ENCODE measurements at regions not wholly inside any gene's neighbourhood (a gene's known extent, or its start where the extent isn't known, plus 50 kb on each side); places are given as distances from the start of the nearest gene placed in this dataset.
"Not testable (repeated sequence)": the region's sequence is repeated elsewhere in the genome, so short reads cannot be mapped to it uniquely, and the experiment has no call there.

DNA sequence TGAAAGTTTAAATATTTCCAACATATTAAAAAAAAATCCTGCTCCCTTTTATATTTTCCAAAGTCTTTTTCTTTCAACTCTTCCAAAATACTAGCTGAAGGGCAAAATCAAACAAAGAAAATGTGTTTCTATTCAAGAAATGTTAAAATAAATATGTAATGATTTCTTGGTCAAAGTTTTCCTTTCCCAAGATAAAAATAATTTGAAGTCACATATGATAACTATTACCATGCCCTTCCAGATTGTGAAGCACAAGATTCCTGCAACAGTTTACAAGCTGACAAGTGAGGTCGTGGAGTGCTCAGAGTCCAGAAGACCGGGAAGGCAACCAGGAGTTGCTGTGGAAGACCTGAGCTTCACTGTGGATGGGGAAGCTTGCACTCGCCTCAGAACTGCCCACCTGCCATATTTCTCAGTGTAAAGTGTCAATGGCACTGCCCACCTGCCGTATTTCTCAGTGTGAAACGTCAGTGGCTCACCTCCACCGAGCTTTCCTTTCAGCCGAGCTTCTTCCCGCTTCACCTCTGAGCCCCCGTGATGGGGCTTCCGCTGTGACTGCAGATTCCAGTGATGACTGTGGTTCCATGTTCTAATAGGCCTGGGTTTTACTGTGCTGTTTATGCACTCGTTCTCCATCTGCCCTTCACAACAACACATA lies 160.5 kb downstream of the THBS2 start:
- Mint-ChIP-seq H3K4me3 (no peak overlapping the region), H3K4me1 (no peaks in the 10 kb centered on the region), H3K27ac (no peak overlapping the region), H3K9me3 (peaks cover 20% of the 10 kb centered on the region), H3K27me3 (no peaks in the 10 kb centered on the region), H3K36me3 (ENCODE audit: low read depth) (no peaks in the 10 kb centered on the region)
- POLR2A ChIA-PET, result no interaction called here
- DNase-seq, result no peak
- CTCF ChIA-PET, result no interaction called here

DNA sequence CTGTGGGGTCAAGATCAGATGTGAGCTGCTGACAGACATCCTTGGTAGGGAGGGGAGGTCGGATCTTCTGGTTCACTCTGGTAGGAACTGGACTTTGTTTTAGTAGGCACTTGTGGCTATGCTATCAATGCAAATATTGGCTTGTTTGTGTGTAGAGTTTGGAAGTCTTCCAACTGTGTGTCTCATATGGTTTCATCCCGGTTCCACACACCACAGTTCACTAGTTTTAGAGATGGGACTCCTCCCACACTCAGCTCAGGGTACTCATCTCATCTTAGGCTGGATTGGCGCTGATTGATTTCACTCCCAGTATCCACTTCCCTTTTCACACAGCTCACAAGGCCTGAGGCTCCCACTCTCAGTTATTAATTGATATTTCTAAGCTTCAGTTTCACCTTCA lies 161.3 kb downstream of the THBS2 start:
- H3K27me3 Mint-ChIP-seq, result no peaks in the 10 kb centered on the region
- ChIA-PET CTCF (no interaction called here), POLR2A (no interaction called here)
- H3K9me3 Mint-ChIP-seq, result peaks cover 20% of the 10 kb centered on the region
- no peaks in the 10 kb centered on the region for H3K36me3 Mint-ChIP-seq (ENCODE audit: low read depth)
- no peak overlapping the region for H3K4me3 Mint-ChIP-seq
- no peak for DNase-seq
- no peaks in the 10 kb centered on the region for H3K4me1 Mint-ChIP-seq
- H3K27ac Mint-ChIP-seq, result no peak overlapping the region

DNA sequence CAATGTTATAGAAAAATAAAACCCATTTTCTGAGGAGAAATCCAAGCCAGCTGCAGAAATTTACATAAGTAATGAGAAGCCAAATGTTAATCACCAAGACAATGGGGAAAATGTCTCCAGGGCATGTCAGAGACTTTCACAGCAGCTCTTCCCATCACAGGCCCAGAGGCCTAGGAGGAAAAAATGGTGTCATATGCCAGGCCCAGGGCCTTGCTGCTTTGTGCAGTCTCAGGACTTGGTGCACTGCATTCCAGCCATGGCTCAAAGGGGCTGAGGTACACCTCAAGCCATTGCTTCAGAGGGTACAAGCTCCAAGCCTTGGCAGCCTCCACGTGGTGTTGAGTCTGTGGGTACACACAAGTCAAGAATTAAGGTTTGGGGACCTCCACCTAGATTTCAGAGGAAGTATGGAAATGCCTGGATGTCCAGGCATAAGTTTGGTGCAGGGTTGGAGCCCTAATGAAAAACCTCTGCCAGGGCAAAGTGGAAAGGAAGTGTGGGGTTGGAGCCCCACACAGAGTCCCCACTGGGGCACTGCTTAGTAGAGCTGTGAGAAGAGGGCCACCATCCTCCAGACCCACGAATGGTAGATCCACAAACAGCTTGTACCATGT lies 163.0 kb downstream of the THBS2 start:
- H3K4me1 Mint-ChIP-seq; H3K4me3 Mint-ChIP-seq; DNase-seq; H3K27ac Mint-ChIP-seq; CTCF ChIA-PET; H3K36me3 Mint-ChIP-seq (ENCODE audit: low read depth); POLR2A ChIA-PET; H3K27me3 Mint-ChIP-seq: not testable (repeated sequence)
- H3K9me3 Mint-ChIP-seq, result peaks cover 22% of the 10 kb centered on the region

DNA sequence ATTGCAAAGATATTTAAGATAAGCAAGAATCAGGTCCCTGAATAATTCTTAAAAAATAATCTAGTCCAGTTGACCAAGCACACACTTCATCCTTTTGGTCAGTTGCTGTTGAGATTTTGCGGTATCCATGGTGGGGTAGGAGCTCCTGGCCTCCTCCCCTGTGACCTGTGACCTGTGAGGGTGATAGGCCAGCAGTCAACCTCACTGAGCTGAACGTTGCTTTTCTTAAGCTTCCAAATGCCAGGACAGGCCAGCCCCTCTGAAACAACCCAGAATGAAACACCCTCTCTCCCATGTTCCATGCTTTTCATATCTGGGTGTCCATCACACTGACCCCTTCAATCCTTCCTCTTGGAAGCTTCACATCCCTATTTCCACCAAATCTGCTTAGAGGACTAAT lies 164.9 kb downstream of the THBS2 start:
- no peak overlapping the region for H3K27ac Mint-ChIP-seq
- CTCF ChIA-PET, result no interaction called here

DNA sequence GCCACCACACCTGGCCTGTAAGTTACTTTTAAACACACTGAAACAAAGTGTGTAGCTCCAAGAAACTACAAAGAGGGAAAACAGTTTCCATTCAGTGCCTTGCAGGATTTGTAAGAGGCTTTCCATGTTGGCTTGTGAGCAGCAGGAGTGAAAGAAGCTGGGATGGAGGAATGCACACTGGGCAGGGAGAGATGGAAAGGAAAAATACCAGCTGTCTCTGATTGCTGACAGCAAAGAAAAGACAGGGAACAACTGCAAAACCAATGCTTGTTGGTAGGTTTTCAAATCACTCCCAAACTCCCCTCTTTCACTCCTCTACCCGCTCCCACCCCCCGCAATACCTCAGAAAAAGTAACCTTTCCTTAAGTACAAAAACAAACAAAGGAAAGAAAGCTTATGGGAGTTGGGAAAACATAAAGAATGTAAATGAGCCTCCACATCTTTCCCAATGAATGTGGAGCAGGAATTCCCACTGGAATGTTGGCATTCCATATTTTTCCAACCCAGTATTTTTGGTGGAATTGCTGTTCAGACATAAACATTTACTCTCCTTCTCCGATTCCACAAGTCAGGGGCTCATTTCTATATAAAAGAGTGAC lies 166.1 kb downstream of the THBS2 start:
- Mint-ChIP-seq H3K27me3 (no peaks in the 10 kb centered on the region), H3K4me3 (no peak overlapping the region), H3K36me3 (ENCODE audit: low read depth) (no peaks in the 10 kb centered on the region), H3K4me1 (no peaks in the 10 kb centered on the region), H3K27ac (no peak overlapping the region), H3K9me3 (peaks cover 21% of the 10 kb centered on the region)
- POLR2A ChIA-PET, result no interaction called here
- CTCF ChIA-PET, result interaction anchor here (0.6 kb wide), 1 partner anchor 90 kb away, joined by 3 read pairs; no protein-coding TSS in a partner anchor
- DNase-seq, result no peak

More for the DNA sequence above, 164.9 kb downstream of the THBS2 start:
- Mint-ChIP-seq H3K36me3 (ENCODE audit: low read depth) (no peaks in the 10 kb centered on the region), H3K4me3 (no peak overlapping the region), H3K27me3 (no peaks in the 10 kb centered on the region), H3K4me1 (no peaks in the 10 kb centered on the region), H3K9me3 (peaks cover 24% of the 10 kb centered on the region)
- no peak for DNase-seq
- POLR2A ChIA-PET, result no interaction called here

DNA sequence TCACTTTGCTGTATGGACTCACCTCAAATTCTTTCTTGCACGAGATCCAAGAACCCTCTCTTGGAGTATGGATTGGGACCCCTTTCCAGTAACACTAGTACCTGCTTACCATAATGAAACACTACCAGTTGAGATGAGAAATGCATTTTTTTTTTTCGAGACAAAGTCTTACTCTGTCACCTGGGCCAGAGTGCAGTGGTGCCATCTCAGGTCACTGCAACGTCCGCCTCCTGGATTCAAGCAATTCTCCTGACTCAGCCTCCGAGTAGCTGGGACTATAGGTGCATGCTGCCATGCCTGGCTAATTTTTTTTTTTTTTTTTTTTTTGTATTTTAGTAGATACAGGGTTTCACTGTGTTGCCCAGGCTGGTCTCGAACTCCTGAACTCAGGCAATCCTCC lies 167.0 kb downstream of the THBS2 start:
- H3K36me3 Mint-ChIP-seq (ENCODE audit: low read depth); H3K27ac Mint-ChIP-seq; H3K27me3 Mint-ChIP-seq; POLR2A ChIA-PET; H3K4me1 Mint-ChIP-seq; DNase-seq; H3K4me3 Mint-ChIP-seq; CTCF ChIA-PET: not testable (repeated sequence)
- H3K9me3 Mint-ChIP-seq, result peaks cover 21% of the 10 kb centered on the region

DNA sequence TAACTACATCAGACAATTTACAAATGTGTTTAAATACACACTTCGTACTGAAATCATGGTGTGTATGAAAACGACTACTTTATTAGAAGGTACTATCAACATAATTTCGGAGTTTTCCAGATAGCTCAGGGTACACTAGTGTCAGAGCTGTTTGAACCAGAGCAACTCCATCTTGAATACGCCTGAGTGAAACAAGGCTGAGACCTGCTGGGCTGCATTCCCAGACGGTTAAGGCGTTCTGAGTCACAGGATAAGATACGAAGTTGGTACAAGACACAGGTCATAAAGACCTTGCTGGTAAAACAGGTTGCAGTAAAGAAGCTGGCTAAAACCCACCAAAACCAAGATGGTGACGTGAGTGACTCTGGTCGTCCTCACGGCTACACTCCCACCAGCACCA lies 167.6 kb downstream of the THBS2 start:
- no peaks in the 10 kb centered on the region for H3K36me3 Mint-ChIP-seq (ENCODE audit: low read depth)
- CTCF ChIA-PET, result no interaction called here

DNA sequence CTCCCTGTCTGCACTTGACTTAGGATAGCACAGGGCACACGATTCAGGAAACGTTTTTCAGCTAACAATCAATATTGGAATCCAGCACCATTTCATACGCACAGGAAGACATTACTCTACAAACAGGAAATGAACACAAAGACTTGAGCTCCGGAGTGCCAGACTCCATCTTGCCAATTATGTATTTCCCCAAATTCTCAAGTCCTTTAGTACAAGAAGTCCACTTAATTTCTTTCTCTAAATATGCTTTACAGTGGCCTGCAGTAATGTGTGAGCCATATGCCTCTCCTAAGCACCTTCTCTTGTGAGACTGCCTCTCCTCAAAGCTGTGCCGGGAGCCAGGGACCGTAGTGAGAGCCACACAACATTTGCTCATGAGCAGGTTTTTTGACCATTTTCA lies 168.2 kb downstream of the THBS2 start:
- Mint-ChIP-seq H3K27ac (no peak overlapping the region), H3K4me1 (no peaks in the 10 kb centered on the region), H3K4me3 (no peak overlapping the region), H3K9me3 (peaks cover 19% of the 10 kb centered on the region), H3K36me3 (ENCODE audit: low read depth) (no peaks in the 10 kb centered on the region), H3K27me3 (no peaks in the 10 kb centered on the region)
- POLR2A ChIA-PET, result no interaction called here
- no peak for DNase-seq
- CTCF ChIA-PET, result no interaction called here

More for the DNA sequence above, 167.6 kb downstream of the THBS2 start:
- no peaks in the 10 kb centered on the region for H3K27me3 Mint-ChIP-seq
- H3K9me3 Mint-ChIP-seq, result peaks cover 19% of the 10 kb centered on the region
- DNase-seq, result no peak
- H3K4me3 Mint-ChIP-seq, result no peak overlapping the region
- POLR2A ChIA-PET, result no interaction called here
- H3K4me1 Mint-ChIP-seq, result no peaks in the 10 kb centered on the region
- H3K27ac Mint-ChIP-seq, result no peak overlapping the region

DNA sequence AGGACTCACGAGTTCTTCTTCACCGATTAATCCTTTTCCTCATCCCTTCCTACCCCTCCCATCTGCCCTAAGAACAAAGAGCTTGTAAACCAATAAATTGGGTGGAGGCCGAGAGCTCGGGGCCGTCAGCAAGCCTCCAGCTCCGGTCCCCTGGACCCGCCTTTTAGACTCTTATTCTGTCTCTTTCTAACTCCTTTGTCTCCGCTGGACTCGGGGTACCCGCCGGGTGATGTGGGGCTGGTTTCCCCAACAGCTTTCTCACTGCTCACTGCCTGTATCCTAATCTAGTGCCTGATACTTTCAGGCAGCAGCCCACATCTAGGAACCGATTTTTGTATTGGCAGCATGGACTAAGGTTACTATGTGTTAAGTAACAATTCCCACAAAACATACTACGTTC lies 169.1 kb downstream of the THBS2 start:
- H3K4me3 Mint-ChIP-seq; H3K27ac Mint-ChIP-seq; H3K36me3 Mint-ChIP-seq (ENCODE audit: low read depth); H3K27me3 Mint-ChIP-seq; H3K4me1 Mint-ChIP-seq; DNase-seq; POLR2A ChIA-PET; CTCF ChIA-PET: not testable (repeated sequence)
- H3K9me3 Mint-ChIP-seq, result peaks cover 13% of the 10 kb centered on the region

DNA sequence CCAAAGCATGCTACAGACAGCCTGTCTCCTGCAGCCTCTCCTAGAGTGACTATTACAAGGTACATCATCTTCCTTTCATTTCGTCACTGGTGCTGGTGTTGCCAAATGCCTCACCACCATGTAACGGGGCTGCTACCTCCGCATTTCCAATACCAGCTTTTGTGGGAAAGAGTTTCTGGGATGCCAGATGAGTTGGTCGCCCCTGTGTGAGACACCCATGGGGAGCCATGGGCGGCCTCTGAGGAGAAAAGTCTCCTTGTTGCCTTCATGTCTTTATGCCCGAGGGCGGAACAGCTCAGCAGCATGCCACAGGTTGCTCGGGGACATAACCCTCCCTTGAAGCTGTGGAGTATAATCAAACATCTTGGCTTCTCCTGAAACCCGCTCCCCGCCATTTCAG lies 169.6 kb downstream of the THBS2 start:
- Mint-ChIP-seq H3K27me3 (no peaks in the 10 kb centered on the region), H3K9me3 (peaks cover 11% of the 10 kb centered on the region), H3K4me1 (no peaks in the 10 kb centered on the region), H3K4me3 (no peak overlapping the region), H3K36me3 (ENCODE audit: low read depth) (no peaks in the 10 kb centered on the region), H3K27ac (no peak overlapping the region)
- CTCF ChIA-PET, result no interaction called here
- no peak for DNase-seq
- POLR2A ChIA-PET, result no interaction called here

DNA sequence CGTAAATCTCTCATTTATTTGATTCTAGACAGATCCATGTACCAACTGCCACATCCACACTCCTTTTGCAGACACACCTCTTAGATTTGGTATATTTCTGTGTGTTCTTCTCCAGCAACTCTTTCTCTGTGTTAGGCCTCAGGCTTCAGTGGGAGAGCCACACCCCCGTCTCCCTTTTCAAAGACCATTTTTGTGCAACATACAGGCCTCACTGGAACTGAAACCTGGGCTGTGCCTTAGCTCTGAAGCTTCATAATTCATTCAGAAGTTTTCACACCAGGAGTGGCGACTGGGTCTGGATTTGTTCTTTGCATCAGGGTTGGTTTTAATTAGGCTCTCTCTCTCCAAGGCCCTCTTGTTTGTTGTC lies 170.2 kb downstream of the THBS2 start:
- Mint-ChIP-seq H3K9me3 (peaks cover 8% of the 10 kb centered on the region), H3K4me3 (no peak overlapping the region), H3K36me3 (ENCODE audit: low read depth) (no peaks in the 10 kb centered on the region), H3K27ac (no peak overlapping the region), H3K27me3 (no peaks in the 10 kb centered on the region), H3K4me1 (no peaks in the 10 kb centered on the region)
- POLR2A ChIA-PET, result no interaction called here
- CTCF ChIA-PET, result no interaction called here
- no peak for DNase-seq

DNA sequence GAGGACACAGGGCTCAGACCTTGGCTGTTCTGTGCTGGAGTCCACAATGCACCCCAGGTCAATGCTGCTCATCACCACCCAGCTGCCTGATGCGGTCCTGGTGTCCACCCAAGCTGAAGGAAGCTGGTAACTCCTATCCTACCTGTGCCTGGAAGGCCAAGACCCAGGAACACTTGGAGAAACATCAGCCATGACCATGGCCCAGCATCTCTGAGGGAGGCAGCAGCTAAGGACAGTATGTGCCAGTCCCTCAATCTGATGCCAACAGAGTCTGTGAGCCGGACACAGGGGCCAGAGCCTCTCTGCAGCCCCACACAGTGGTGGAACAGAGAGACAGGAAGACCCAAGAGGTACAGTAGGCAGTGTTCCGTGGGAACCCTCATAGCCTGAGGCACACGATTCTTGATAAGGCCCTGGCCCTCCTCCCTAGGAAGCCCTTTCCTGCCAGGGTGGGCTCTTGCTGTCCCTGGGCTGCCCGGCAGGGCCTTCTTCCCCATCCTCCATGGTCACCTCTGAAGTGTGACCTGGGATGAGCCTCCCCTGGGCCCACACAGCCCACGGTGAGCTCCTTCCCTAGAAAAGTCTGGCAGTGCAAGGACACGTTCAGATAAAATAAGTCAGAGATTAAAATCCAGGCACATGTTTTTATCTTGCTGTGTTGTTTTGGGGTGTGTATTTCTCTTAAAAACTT lies 170.7 kb downstream of the THBS2 start:
- H3K4me3 Mint-ChIP-seq, result no peak overlapping the region
- ChIA-PET POLR2A (no interaction called here), CTCF (no interaction called here)
- no peak for DNase-seq
- H3K27me3 Mint-ChIP-seq, result no peaks in the 10 kb centered on the region
- peaks cover 8% of the 10 kb centered on the region for H3K9me3 Mint-ChIP-seq
- H3K36me3 Mint-ChIP-seq (ENCODE audit: low read depth), result no peaks in the 10 kb centered on the region
- H3K4me1 Mint-ChIP-seq, result no peaks in the 10 kb centered on the region
- H3K27ac Mint-ChIP-seq, result no peak overlapping the region

DNA sequence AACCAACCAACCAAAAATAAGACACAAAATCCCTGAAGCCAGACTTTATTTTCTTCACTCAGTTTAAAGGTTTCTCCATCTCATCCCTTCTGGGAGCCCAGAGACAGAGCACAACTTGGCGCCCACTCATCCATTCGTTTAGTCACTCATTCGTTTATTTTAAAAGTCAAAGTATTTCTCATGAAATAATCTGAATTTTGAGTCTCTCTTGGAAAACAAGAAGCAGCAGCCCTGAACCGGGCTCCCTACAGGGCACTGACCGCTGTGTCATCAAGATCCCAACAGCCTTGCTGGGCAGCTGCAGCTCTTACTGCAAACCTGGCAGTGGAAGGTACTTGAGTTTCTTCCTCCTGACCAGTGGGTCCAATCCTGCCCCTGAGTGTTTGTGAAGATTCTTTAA lies 171.6 kb downstream of the THBS2 start:
- Mint-ChIP-seq H3K36me3 (ENCODE audit: low read depth) (no peaks in the 10 kb centered on the region), H3K4me3 (no peak overlapping the region), H3K9me3 (peaks cover 8% of the 10 kb centered on the region), H3K27ac (no peak overlapping the region), H3K27me3 (no peaks in the 10 kb centered on the region), H3K4me1 (no peaks in the 10 kb centered on the region)
- DNase-seq, result no peak
- POLR2A ChIA-PET, result no interaction called here
- CTCF ChIA-PET, result no interaction called here

DNA sequence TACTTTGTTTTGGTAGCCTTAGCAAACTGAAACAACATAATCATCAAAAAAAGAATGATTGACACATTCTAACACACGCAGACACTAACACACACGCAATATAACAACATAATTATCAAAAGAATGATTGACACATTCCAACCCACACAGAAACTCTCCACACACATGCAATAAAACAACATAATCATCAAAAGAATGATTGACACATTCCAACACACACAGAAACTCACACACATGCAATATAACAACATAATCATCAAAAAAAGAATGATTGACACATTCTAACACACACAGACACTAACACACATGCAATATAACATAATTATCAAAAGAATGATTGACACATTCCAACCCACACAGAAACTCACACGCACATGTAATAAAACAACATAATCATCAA lies 172.4 kb downstream of the THBS2 start:
- H3K36me3 Mint-ChIP-seq (ENCODE audit: low read depth), result no peaks in the 10 kb centered on the region
- no peaks in the 10 kb centered on the region for H3K4me1 Mint-ChIP-seq
- no peaks in the 10 kb centered on the region for H3K27me3 Mint-ChIP-seq
- no peak for DNase-seq
- POLR2A ChIA-PET, result no interaction called here
- H3K9me3 Mint-ChIP-seq, result peaks cover 7% of the 10 kb centered on the region
- H3K4me3 Mint-ChIP-seq, result no peak overlapping the region
- CTCF ChIA-PET, result no interaction called here
- H3K27ac Mint-ChIP-seq, result no peak overlapping the region

All from activated CD4-positive, alpha-beta T cell treated with anti-CD3 and anti-CD28 coated beads, Interleukin-2, amount 10 ng/mL, durations not matched to agents 7 days and 5 days (primary cell).